H1 (cell line): ENCODE measurements at regions not wholly inside any gene's neighbourhood (a gene's known extent, or its start where the extent isn't known, plus 50 kb on each side); places are given as distances from the start of the nearest gene placed in this dataset.

Experiments used
- CTCF ChIA-PET: fragments of 300-600 bp; sonication (Branson Sonifier 250); formaldehyde crosslinking; loops from one replicate; lab custom pipeline; 2021; ENCODE audit not compliant: partially characterized antibody; lab: Charles Lee
- POLR2A ChIA-PET: fragments of 300-600 bp; sonication (Branson Sonifier 250); formaldehyde crosslinking; loops from one replicate; lab custom pipeline; 2021; ENCODE audit warnings: inconsistent platforms; ENCODE audit not compliant: partially characterized antibody; lab: Charles Lee
- DNase-seq, 2 experiments: peaks; one replicate each; pipeline versions ENCODE4 v3.0.0 to v3.0.0-alpha.2; 2010 to 2022; ENCODE audit warnings: low spot score in 2 of 2, low read depth in 1 of 2, mixed read lengths in 1 of 2
- FAIRE-seq: peaks from 2 replicates; lab custom pipeline; 2011; peaks lifted over from hg19 to GRCh38; lab: Jason Lieb, UNC
- H2AFZ ChIP-seq: 2 replicates; pipeline ENCODE4 v1.8.1; 2012; ENCODE audit warnings: low read length, inconsistent platforms
- H2AK5ac ChIP-seq: 2 replicates; pipeline ENCODE4 v1.6.1; 2013; ENCODE audit warnings: low read depth, low read length
- H2BK120ac ChIP-seq: replicated peaks from 2 replicates; pipeline ENCODE3; 2013; ENCODE audit warnings: low read depth, low read length, inconsistent platforms
- H2BK12ac ChIP-seq: 2 replicates; pipeline ENCODE4 v1.6.1; 2013; ENCODE audit warnings: low read depth, low read length
- H2BK15ac ChIP-seq: 2 replicates; pipeline ENCODE4 v1.6.1; 2013; ENCODE audit warnings: low read length
- H2BK20ac ChIP-seq: 2 replicates; pipeline ENCODE4 v1.6.1; 2013; ENCODE audit warnings: low read length
- H2BK5ac ChIP-seq: 2 replicates; pipeline ENCODE4 v1.6.1; 2013; ENCODE audit warnings: low read depth, low read length
- H3K14ac ChIP-seq: 2 replicates; pipeline ENCODE4 v1.6.1; 2013; ENCODE audit warnings: inconsistent platforms; ENCODE audit not compliant: insufficient read length
- H3K18ac ChIP-seq: 2 replicates; pipeline ENCODE4 v1.6.1; 2013; ENCODE audit warnings: low read length; ENCODE audit errors: extremely low read depth
- H3K23ac ChIP-seq: 2 replicates; pipeline ENCODE4 v1.6.1; 2013; ENCODE audit warnings: inconsistent platforms; ENCODE audit not compliant: insufficient read length
- H3K23me2 ChIP-seq: 2 replicates; pipeline ENCODE4 v1.6.1; 2013; ENCODE audit warnings: low read depth, low read length
- H3K27ac ChIP-seq: 2 replicates; pipeline ENCODE4 v1.6.1; 2011; ENCODE audit warnings: low read depth, low read length, inconsistent platforms
- H3K27me3 ChIP-seq, 4 experiments: replicated peaks in 1 of 4; 1 replicate in 1 of 4; 2 replicates in 3 of 4; pipeline versions ENCODE4 v1.6.1 to v1.8.1; 2011 to 2013; ENCODE audit warnings: low read length in 3 of 4, mild to moderate bottlenecking in 3 of 4, inconsistent platforms in 2 of 4, mixed read lengths in 2 of 4, moderate library complexity in 1 of 4; ENCODE audit not compliant: control insufficient read depth in 3 of 4, insufficient read depth in 3 of 4; ENCODE audit errors: extremely low read depth in 1 of 4
- H3K36me3 ChIP-seq, 4 experiments: 2 replicates each; pipeline versions ENCODE4 v1.6.1 to v1.8.1; 2011 to 2013; ENCODE audit warnings: mild to moderate bottlenecking in 4 of 4, low read length in 3 of 4, moderate library complexity in 2 of 4, control low read depth in 1 of 4, inconsistent platforms in 1 of 4; ENCODE audit not compliant: insufficient read depth in 4 of 4, control insufficient read depth in 2 of 4
- H3K4ac ChIP-seq: replicated peaks from 2 replicates; pipeline ENCODE3; 2013; ENCODE audit warnings: low read length, low read depth, mixed read lengths, inconsistent platforms; ENCODE audit not compliant: insufficient read length
- H3K4me1 ChIP-seq, 4 experiments: replicated peaks in 1 of 4; 1 replicate in 1 of 4; 2 replicates in 3 of 4; pipeline versions ENCODE4 v1.6.1 to v1.8.1; 2011 to 2013; ENCODE audit warnings: low read length in 3 of 4, inconsistent platforms in 2 of 4, mixed read lengths in 1 of 4; ENCODE audit not compliant: insufficient read depth in 4 of 4, control insufficient read depth in 3 of 4
- H3K4me2 ChIP-seq, 2 experiments: 2 replicates each; pipeline versions ENCODE4 v1.6.1 to v1.8.1; 2011 to 2013; ENCODE audit warnings: low read depth in 2 of 2, low read length in 2 of 2, control low read depth in 1 of 2, inconsistent platforms in 1 of 2, mild to moderate bottlenecking in 1 of 2; ENCODE audit not compliant: insufficient read depth in 1 of 2
- H3K4me3 ChIP-seq, 4 experiments: fragments of 200-600, 300-600 bp in 1 of 4; sonication (generic), shearing (Covaris generic), sonication (Bioruptor Twin) in 1 of 4; 2 replicates each; pipeline versions ENCODE4 v1.5.1 to v1.8.1; 2011 to 2016; ENCODE audit warnings: low read length in 4 of 4, low read depth in 3 of 4, control low read depth in 2 of 4, inconsistent platforms in 2 of 4, mild to moderate bottlenecking in 2 of 4, mixed read lengths in 1 of 4, moderate library complexity in 1 of 4; ENCODE audit not compliant: insufficient read depth in 2 of 4; ENCODE audit errors: extremely low read depth in 1 of 4
- H3K56ac ChIP-seq: replicated peaks from 2 replicates; pipeline ENCODE3; 2013; ENCODE audit warnings: low read depth, mild to moderate bottlenecking, mixed read lengths, low read length, inconsistent platforms; ENCODE audit not compliant: insufficient read length
- H3K79me1 ChIP-seq: 2 replicates; pipeline ENCODE4 v1.6.1; 2013; ENCODE audit warnings: low read depth, low read length, control low read depth
- H3K79me2 ChIP-seq, 2 experiments: 2 replicates each; pipeline versions ENCODE4 v1.6.1 to v1.8.1; 2012 to 2013; ENCODE audit warnings: low read length in 2 of 2, mild to moderate bottlenecking in 2 of 2, inconsistent platforms in 1 of 2; ENCODE audit not compliant: insufficient read depth in 2 of 2, control insufficient read depth in 1 of 2
- H3K9ac ChIP-seq, 4 experiments: replicated peaks in 1 of 4; 1 replicate in 1 of 4; 2 replicates in 3 of 4; pipeline versions ENCODE4 v1.6.1 to v1.8.1; 2011 to 2013; ENCODE audit warnings: low read depth in 3 of 4, low read length in 3 of 4, control low read depth in 2 of 4, mild to moderate bottlenecking in 2 of 4, moderate library complexity in 2 of 4, inconsistent platforms in 1 of 4; ENCODE audit errors: extremely low read depth in 1 of 4
- H3K9me3 ChIP-seq, 2 experiments: 2 replicates each; pipeline versions ENCODE4 v1.6.1 to v1.8.1; 2012 to 2013; ENCODE audit warnings: mild to moderate bottlenecking in 2 of 2, moderate library complexity in 2 of 2, control low read depth in 1 of 2, inconsistent platforms in 1 of 2, low read depth in 1 of 2, low read length in 1 of 2, mixed read lengths in 1 of 2; ENCODE audit not compliant: insufficient read depth in 2 of 2
- H4K20me1 ChIP-seq, 2 experiments: replicated peaks in 1 of 2; 2 replicates each; pipeline versions ENCODE3 to v1.8.1; 2011 to 2013; ENCODE audit warnings: inconsistent platforms in 2 of 2, low read length in 2 of 2, mild to moderate bottlenecking in 1 of 2; ENCODE audit not compliant: insufficient read depth in 2 of 2, control insufficient read depth in 1 of 2
- H4K5ac ChIP-seq: 2 replicates; pipeline ENCODE4 v1.6.1; 2013; ENCODE audit warnings: low read length, low read depth, mixed read lengths, inconsistent platforms; ENCODE audit not compliant: insufficient read length
- H4K8ac ChIP-seq: 2 replicates; pipeline ENCODE4 v1.8.0; 2013; ENCODE audit warnings: mild to moderate bottlenecking, moderate library complexity, low read length, inconsistent platforms; ENCODE audit not compliant: insufficient read depth; ENCODE audit errors: extremely low read depth
- H4K91ac ChIP-seq: replicated peaks from 2 replicates; pipeline ENCODE3; 2013; ENCODE audit warnings: low read length, mixed read lengths, inconsistent platforms; ENCODE audit not compliant: insufficient read length
- MAFK ChIP-seq: IDR thresholded peaks from 2 replicates; pipeline ENCODE4 v1.6.1; 2012; ENCODE audit warnings: low read depth, mild to moderate bottlenecking, improper control_type of control experiment, low read length
- WGBS, 2 experiments: shearing (Covaris generic) in 1 of 2; methylation state at CpG; one replicate each; pipeline versions ENCODE4 v1.1.6 to v1.1.7; 2013 to 2015; ENCODE audit warnings: low lambda C conversion rate in 2 of 2, mixed read lengths in 2 of 2, inconsistent platforms in 1 of 2, low coverage in 1 of 2, missing lambda C conversion rate in 1 of 2; ENCODE audit not compliant: insufficient replicate concordance in 2 of 2, insufficient coverage in 1 of 2, insufficient read length in 1 of 2; ENCODE audit errors: extremely low coverage in 1 of 2, missing lambda C conversion rate in 1 of 2; 5-methylcytosine and 5-hydroxymethylcytosine counted together

GRCh38 chr6:165082636-165083035 is 226.8 kb downstream of the C6orf118 start:
- 89% methylated on average over 2 of the region's 2 CpGs; no CpG with 5 or more reads in 1 of the 2 experiments for WGBS, 2 experiments
- H3K56ac ChIP-seq = no peak overlapping the region
- H3K79me1 ChIP-seq = no peaks in the 10 kb centered on the region; the same call in 1 of the 2 replicates
- H3K9ac ChIP-seq = no peak overlapping the region
- DNase-seq = no peak
- no peaks in the 10 kb centered on the region for H3K36me3 ChIP-seq
- POLR2A ChIA-PET = interaction anchor here (0.6 kb wide), 1 partner anchor 13 kb away, joined by 3 read pairs; no protein-coding TSS in a partner anchor
- H3K4me1 ChIP-seq = no peaks in the 10 kb centered on the region
- H2AK5ac ChIP-seq = no peak overlapping the region
- no peak overlapping the region for H4K91ac ChIP-seq
- no peak overlapping the region for H2BK12ac ChIP-seq
- no peaks in the 10 kb centered on the region for H3K79me2 ChIP-seq
- no peak overlapping the region for H2BK5ac ChIP-seq
- H3K27me3 ChIP-seq = no peaks in the 10 kb centered on the region
- no peaks in the 10 kb centered on the region for H3K23me2 ChIP-seq
- no peak overlapping the region for H4K8ac ChIP-seq
- H2BK20ac ChIP-seq = no peak overlapping the region
- no peak overlapping the region for H2AFZ ChIP-seq
- no peaks in the 10 kb centered on the region for H3K9me3 ChIP-seq
- H3K4ac ChIP-seq = no peak overlapping the region
- no peak overlapping the region for H3K4me3 ChIP-seq
- H2BK120ac ChIP-seq = no peak overlapping the region
- no peak overlapping the region for H3K14ac ChIP-seq
- no peak for TF ChIP-seq MAFK
- no peak for FAIRE-seq
- H2BK15ac ChIP-seq = no peak overlapping the region
- H3K27ac ChIP-seq = no peak overlapping the region
- no peak overlapping the region for H3K18ac ChIP-seq
- H4K5ac ChIP-seq = no peak overlapping the region
- H4K20me1 ChIP-seq = no peaks in the 10 kb centered on the region
- CTCF ChIA-PET = no interaction called here
- H3K4me2 ChIP-seq = no peak overlapping the region
- H3K23ac ChIP-seq = no peak overlapping the region
